K562 (cell line): ENCODE measurements at regions not wholly inside any gene's neighbourhood (a gene's known extent, or its start where the extent isn't known, plus 50 kb on each side); places are given as distances from the start of the nearest gene placed in this dataset.
"Not testable (repeated sequence)": the region's sequence is repeated elsewhere in the genome, so short reads cannot be mapped to it uniquely, and the experiment has no call there.

Experiments used
- ATAC-seq: fragments of 200-7000 bp; cut with Tn5 transposase; 3 replicates; pipeline ENCODE4 v1.9.1; 2020; ENCODE audit warnings: moderate library complexity
- BruUV-seq: library from RNA; stranded (reverse); fragments of 400-500 nt; replicated peaks from 2 replicates; lab custom pipeline; 2021; lab: Mats Ljungman, UMichigan
- CTCF ChIA-PET: fragments of 300-600 bp; formaldehyde crosslinking; extraction: SDS; loops from one replicate; lab custom pipeline; 2021; ENCODE audit warnings: low intra/inter-chr PET ratio; lab: Yijun Ruan, JAX
- POLR2A ChIA-PET: fragments of 300-600, 350-650 bp; sonication (Branson Sonifier 250); formaldehyde crosslinking; extraction: SDS; loops from one replicate; lab custom pipeline; 2021; ENCODE audit warnings: antibody characterized with exemption, inconsistent platforms; lab: Yijun Ruan, JAX
- DNase-seq, 4 experiments: peaks; one replicate each; pipeline versions ENCODE4 v3.0.0 to v3.0.0-alpha.2; 2011 to 2018; ENCODE audit warnings: low spot score in 3 of 4, mixed read lengths in 3 of 4; ENCODE audit errors: extremely low read depth in 1 of 4
- FAIRE-seq: peaks from 2 replicates; lab custom pipeline; 2011; peaks lifted over from hg19 to GRCh38; lab: Jason Lieb, UNC
- H2AFZ ChIP-seq: 2 replicates; pipeline ENCODE4 v1.6.0; 2011; ENCODE audit warnings: low read depth, low read length, control low read depth, inconsistent platforms
- H3K27ac ChIP-seq: fragments of 200-600 bp; 3 replicates; pipeline ENCODE4 v1.8.0; 2011; ENCODE audit warnings: low read depth, mild to moderate bottlenecking, control low read depth, inconsistent platforms, low read length, moderate library complexity, mixed read lengths; ENCODE audit errors: extremely low read depth
- H3K27me3 ChIP-seq, 2 experiments: fragments of 300-600 bp in 1 of 2; 2 replicates in 1 of 2; 3 replicates in 1 of 2; pipeline versions ENCODE4 v1.6.0 to v1.8.0; 2011; ENCODE audit warnings: inconsistent platforms in 2 of 2, low read length in 2 of 2, mild to moderate bottlenecking in 1 of 2, mixed read lengths in 1 of 2, moderate library complexity in 1 of 2; ENCODE audit not compliant: control insufficient read depth in 2 of 2, insufficient read depth in 2 of 2
- H3K36me3 ChIP-seq: fragments of 300-600 bp; 3 replicates; pipeline ENCODE4 v1.8.0; 2011; ENCODE audit warnings: mild to moderate bottlenecking, low read length, inconsistent platforms; ENCODE audit not compliant: control insufficient read depth, insufficient read depth
- H3K4me1 ChIP-seq, 2 experiments: fragments of 200-600 bp in 1 of 2; replicated peaks in 1 of 2; 2 replicates in 1 of 2; 3 replicates in 1 of 2; pipeline versions ENCODE4 v1.5.1 to v1.8.0; 2011; ENCODE audit warnings: inconsistent platforms in 2 of 2, low read length in 2 of 2, mild to moderate bottlenecking in 1 of 2, mixed read lengths in 1 of 2, moderate library complexity in 1 of 2; ENCODE audit not compliant: control insufficient read depth in 2 of 2, insufficient read depth in 2 of 2
- H3K4me2 ChIP-seq: 2 replicates; pipeline ENCODE4 v1.6.1; 2011; ENCODE audit warnings: low read length, control low read depth, inconsistent platforms, mixed read lengths; ENCODE audit not compliant: insufficient read depth
- H3K4me3 ChIP-seq: fragments of 200-600 bp; sonication (generic), shearing (Covaris generic); 2 replicates; pipeline ENCODE4 v1.5.1; 2016; ENCODE audit warnings: control low read depth, inconsistent platforms
- H3K79me2 ChIP-seq: fragments of 200-600 bp; 3 replicates; pipeline ENCODE4 v1.8.0; 2011; ENCODE audit warnings: low read length, inconsistent platforms; ENCODE audit not compliant: control insufficient read depth, insufficient read depth
- H3K9ac ChIP-seq, 2 experiments: 2 replicates each; pipeline versions ENCODE4 v1.6.0 to v1.6.1; 2011; ENCODE audit warnings: low read depth in 2 of 2, low read length in 2 of 2, control low read depth in 1 of 2, inconsistent platforms in 1 of 2, mild to moderate bottlenecking in 1 of 2, mixed read lengths in 1 of 2; ENCODE audit not compliant: insufficient read depth in 1 of 2
- H3K9me1 ChIP-seq: one replicate; pipeline ENCODE4 v1.6.0; 2011; ENCODE audit warnings: inconsistent platforms, mild to moderate bottlenecking, low read length, moderate library complexity; ENCODE audit not compliant: control insufficient read depth, insufficient read depth
- H3K9me3 ChIP-seq: replicated peaks from 2 replicates; pipeline ENCODE4 v1.5.1; 2011; ENCODE audit warnings: low read depth, low read length, inconsistent platforms; ENCODE audit not compliant: control insufficient read depth, insufficient read depth
- H4K20me1 ChIP-seq: replicated peaks from 2 replicates; pipeline ENCODE4 v1.6.1; 2011; ENCODE audit warnings: low read length, inconsistent platforms, mixed read lengths; ENCODE audit not compliant: control insufficient read depth, insufficient read depth
- RHOXF2B ChIP-seq: fragments of 250-450 bp; sonication (Bioruptor Pico); conservative IDR thresholded peaks from 2 replicates; pipeline ENCODE4 v1.5.1; 2021
- WGBS: fragments of 100-300 bp; shearing (Covaris generic); methylation state at CpG from one replicate; pipeline ENCODE4 v1.1.6; 2016; ENCODE audit warnings: low coverage, mixed read lengths; ENCODE audit not compliant: insufficient coverage; ENCODE audit errors: missing lambda C conversion rate; 5-methylcytosine and 5-hydroxymethylcytosine counted together
- in situ Hi-C: fragments of 300-500 bp; cut with MboI; formaldehyde crosslinking; loops from 4 replicates; pipeline ENCODE4 v1.15.0; 2018; ENCODE audit warnings: inconsistent platforms, mixed read lengths
- intact Hi-C: fragments of 100-400 bp; cut with micrococcal nuclease; formaldehyde crosslinking; loops from 2 replicates; pipeline ENCODE4 v1.14.2; 2022
- TF ChIP-seq, protein P1 (sequence below): sonication (generic); formaldehyde crosslinking; IDR thresholded peaks from 2 replicates; pipeline ENCODE4 v1.8.1; 2022; ENCODE audit warnings: missing genetic modification reagents
- TF ChIP-seq, protein P2 (sequence below): fragments of 450-650 bp; IDR thresholded peaks from 2 replicates; pipeline ENCODE4 v1.6.1; 2018; ENCODE audit not compliant: partially characterized antibody

DNA sequence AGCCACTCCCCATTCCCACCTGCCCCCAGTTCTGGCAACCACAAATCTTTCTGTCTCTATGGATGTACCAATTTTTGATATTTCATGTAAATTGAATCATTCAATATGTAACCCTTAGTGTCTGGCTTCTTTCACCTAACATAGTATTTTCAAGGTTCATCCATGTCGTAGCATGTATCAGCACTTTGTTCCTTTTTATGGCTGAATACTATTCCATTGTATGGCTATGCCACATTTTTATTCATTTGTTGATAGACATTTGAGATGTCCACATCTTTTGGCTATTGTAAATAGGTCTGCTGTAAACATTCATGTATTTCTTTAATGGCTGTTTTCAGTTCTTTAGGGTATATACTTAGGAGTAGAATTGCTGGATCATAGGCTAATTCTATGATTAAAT, 270.5 kb downstream of the FGFR2 start:
- ATAC-seq = no peak
- Histone ChIP-seq H3K27ac (no peak overlapping the region), H3K9me1 (no peaks in the 10 kb centered on the region), H3K27me3 (no peaks in the 10 kb centered on the region), H3K4me2 (no peak overlapping the region), H3K79me2 (no peaks in the 10 kb centered on the region)
- in situ Hi-C loops = no loop called here
- WGBS = 0% methylated on average over 1 of the region's 1 CpG
- no peak for DNase-seq
- FAIRE-seq = no peak
- TF ChIP-seq RHOXF2B = no peak
- TF ChIP-seq, protein P1, sequence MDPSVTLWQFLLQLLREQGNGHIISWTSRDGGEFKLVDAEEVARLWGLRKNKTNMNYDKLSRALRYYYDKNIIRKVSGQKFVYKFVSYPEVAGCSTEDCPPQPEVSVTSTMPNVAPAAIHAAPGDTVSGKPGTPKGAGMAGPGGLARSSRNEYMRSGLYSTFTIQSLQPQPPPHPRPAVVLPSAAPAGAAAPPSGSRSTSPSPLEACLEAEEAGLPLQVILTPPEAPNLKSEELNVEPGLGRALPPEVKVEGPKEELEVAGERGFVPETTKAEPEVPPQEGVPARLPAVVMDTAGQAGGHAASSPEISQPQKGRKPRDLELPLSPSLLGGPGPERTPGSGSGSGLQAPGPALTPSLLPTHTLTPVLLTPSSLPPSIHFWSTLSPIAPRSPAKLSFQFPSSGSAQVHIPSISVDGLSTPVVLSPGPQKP (CRISPR knock-in tag) = no peak
- TF ChIP-seq, all 486 proteins: peak for 0
- Histone ChIP-seq H2AFZ (no peak overlapping the region), H3K9ac (no peak overlapping the region), H3K9me3 (no peaks in the 10 kb centered on the region), H3K4me1 (no peaks in the 10 kb centered on the region), H4K20me1 (no peaks in the 10 kb centered on the region), H3K4me3 (no peak overlapping the region), H3K36me3 (no peaks in the 10 kb centered on the region)
- intact Hi-C loops = no loop called here
- ChIA-PET CTCF (no interaction called here), POLR2A (no interaction called here)
- no TSS peak for BruUV-seq

DNA sequence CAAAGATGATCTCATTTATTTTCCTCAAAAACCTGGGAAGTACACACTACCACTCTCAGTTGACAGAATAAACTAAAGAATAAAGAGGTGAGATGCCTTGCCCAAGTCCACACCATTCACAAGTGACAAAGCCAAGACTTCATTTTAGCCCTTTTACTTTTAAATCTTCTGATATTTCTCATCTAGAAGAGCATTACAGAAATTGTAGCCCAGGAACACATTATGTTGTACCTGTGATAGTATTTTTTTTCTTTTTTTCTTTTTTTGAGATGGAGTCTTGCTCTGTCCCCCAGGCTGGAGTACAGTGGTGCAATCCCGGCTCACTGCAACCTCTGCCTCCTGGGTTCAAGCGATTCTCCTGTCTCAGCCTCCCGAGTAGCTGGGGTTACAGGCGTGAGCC, 268.6 kb downstream of the FGFR2 start:
- H4K20me1 ChIP-seq, intact Hi-C loops, H3K27ac ChIP-seq, ATAC-seq, H3K9ac ChIP-seq, H3K27me3 ChIP-seq, H2AFZ ChIP-seq, H3K79me2 ChIP-seq, H3K36me3 ChIP-seq, POLR2A ChIA-PET, CTCF ChIA-PET, H3K9me1 ChIP-seq, DNase-seq, H3K4me3 ChIP-seq, H3K4me1 ChIP-seq, BruUV-seq, FAIRE-seq, H3K4me2 ChIP-seq, in situ Hi-C loops, H3K9me3 ChIP-seq: not testable (repeated sequence)
- WGBS = 5% methylated on average over 4 of the region's 4 CpGs
- TF ChIP-seq, protein P2, sequence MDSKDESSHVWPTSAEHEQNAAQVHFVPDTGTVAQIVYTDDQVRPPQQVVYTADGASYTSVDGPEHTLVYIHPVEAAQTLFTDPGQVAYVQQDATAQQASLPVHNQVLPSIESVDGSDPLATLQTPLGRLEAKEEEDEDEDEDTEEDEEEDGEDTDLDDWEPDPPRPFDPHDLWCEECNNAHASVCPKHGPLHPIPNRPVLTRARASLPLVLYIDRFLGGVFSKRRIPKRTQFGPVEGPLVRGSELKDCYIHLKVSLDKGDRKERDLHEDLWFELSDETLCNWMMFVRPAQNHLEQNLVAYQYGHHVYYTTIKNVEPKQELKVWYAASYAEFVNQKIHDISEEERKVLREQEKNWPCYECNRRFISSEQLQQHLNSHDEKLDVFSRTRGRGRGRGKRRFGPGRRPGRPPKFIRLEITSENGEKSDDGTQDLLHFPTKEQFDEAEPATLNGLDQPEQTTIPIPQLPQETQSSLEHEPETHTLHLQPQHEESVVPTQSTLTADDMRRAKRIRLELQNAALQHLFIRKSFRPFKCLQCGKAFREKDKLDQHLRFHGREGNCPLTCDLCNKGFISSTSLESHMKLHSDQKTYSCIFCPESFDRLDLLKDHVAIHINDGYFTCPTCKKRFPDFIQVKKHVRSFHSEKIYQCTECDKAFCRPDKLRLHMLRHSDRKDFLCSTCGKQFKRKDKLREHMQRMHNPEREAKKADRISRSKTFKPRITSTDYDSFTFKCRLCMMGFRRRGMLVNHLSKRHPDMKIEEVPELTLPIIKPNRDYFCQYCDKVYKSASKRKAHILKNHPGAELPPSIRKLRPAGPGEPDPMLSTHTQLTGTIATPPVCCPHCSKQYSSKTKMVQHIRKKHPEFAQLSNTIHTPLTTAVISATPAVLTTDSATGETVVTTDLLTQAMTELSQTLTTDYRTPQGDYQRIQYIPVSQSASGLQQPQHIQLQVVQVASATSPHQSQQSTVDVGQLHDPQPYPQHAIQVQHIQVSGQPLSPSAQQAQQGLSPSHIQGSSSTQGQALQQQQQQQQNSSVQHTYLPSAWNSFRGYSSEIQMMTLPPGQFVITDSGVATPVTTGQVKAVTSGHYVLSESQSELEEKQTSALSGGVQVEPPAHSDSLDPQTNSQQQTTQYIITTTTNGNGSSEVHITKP = peak; percentile 26
